Uterus (tissue), 3 donors: ENCODE measurements at regions not wholly inside any gene's neighbourhood (a gene's known extent, or its start where the extent isn't known, plus 50 kb on each side); places are given as distances from the start of the nearest gene placed in this dataset.
A peak's percentile ranks its signal among the peaks of the same experiment; 100 is the strongest.

Experiments used
- DNase-seq, 2 donors: peaks; one replicate each; pipeline ENCODE4 v3.0.0-alpha.2; 2019 to 2020
- H3K27ac ChIP-seq, 2 donors: fragments of 200-600 bp; sonication (generic); 1 replicate in 1 of 2; 2 replicates in 1 of 2; pipeline ENCODE4 v1.5.1; 2016 to 2018
- H3K27me3 ChIP-seq, 2 donors: fragments of 200-600 bp; sonication (generic); one replicate each; pipeline ENCODE4 v1.5.1; 2018 to 2019; ENCODE audit warnings: control low read depth in 1 of 2
- H3K36me3 ChIP-seq, 2 donors: fragments of 200-600 bp; sonication (generic); one replicate each; pipeline ENCODE4 v1.5.1; 2019; ENCODE audit warnings: control low read depth in 1 of 2
- H3K4me1 ChIP-seq, 2 donors: fragments of 200-600 bp; sonication (generic); one replicate each; pipeline ENCODE4 v1.5.1; 2018 to 2019; ENCODE audit warnings: control low read depth in 1 of 2
- H3K4me3 ChIP-seq, 2 donors: fragments of 200-600 bp; sonication (generic); 1 replicate in 1 of 2; 2 replicates in 1 of 2; pipeline ENCODE4 v1.5.1; 2018 to 2019; ENCODE audit warnings: mild to moderate bottlenecking in 1 of 2
- H3K9me3 ChIP-seq, 2 donors: fragments of 200-600 bp; sonication (generic); one replicate each; pipeline ENCODE4 v1.5.1; 2019; ENCODE audit warnings: control low read depth in 1 of 2
- POLR2A ChIP-seq, 2 donors: fragments of 450-650 bp; IDR thresholded peaks; one replicate each; pipeline ENCODE4 v1.6.1; 2016; ENCODE audit warnings: antibody characterized with exemption in 2 of 2, mild to moderate bottlenecking in 1 of 2, moderate library complexity in 1 of 2
- intact Hi-C: fragments of 100-400 bp; cut with DNase I; formaldehyde crosslinking; loops from one replicate; pipeline ENCODE4 v1.15.1; 2023; ENCODE audit warnings: low total_unique reads
- TF ChIP-seq, protein P1 (sequence below), 4 experiments: fragments of 200-600 bp in 2 of 4; fragments of 450-650 bp in 2 of 4; sonication (generic) in 2 of 4; IDR thresholded peaks; one replicate each; pipeline ENCODE4 v1.5.1; 2016 to 2019; ENCODE audit warnings: antibody characterized with exemption in 4 of 4, mild to moderate bottlenecking in 2 of 4, moderate library complexity in 1 of 4
- donor health status: DM: yes; HTN: yes; CAD: no.

- intact Hi-C loops: no loop called here
- peak overlapping the region in 1 of 2 donors; percentile 23 for H3K27ac ChIP-seq
- no peaks in the 10 kb centered on the region for H3K4me1 ChIP-seq
- H3K27me3 ChIP-seq: no peaks in the 10 kb centered on the region
- TF ChIP-seq, protein P1, sequence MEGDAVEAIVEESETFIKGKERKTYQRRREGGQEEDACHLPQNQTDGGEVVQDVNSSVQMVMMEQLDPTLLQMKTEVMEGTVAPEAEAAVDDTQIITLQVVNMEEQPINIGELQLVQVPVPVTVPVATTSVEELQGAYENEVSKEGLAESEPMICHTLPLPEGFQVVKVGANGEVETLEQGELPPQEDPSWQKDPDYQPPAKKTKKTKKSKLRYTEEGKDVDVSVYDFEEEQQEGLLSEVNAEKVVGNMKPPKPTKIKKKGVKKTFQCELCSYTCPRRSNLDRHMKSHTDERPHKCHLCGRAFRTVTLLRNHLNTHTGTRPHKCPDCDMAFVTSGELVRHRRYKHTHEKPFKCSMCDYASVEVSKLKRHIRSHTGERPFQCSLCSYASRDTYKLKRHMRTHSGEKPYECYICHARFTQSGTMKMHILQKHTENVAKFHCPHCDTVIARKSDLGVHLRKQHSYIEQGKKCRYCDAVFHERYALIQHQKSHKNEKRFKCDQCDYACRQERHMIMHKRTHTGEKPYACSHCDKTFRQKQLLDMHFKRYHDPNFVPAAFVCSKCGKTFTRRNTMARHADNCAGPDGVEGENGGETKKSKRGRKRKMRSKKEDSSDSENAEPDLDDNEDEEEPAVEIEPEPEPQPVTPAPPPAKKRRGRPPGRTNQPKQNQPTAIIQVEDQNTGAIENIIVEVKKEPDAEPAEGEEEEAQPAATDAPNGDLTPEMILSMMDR (IDR thresholded peaks at IDR 0.05): no peak
- no peak for TF ChIP-seq POLR2A (IDR thresholded peaks at IDR 0.05)
- H3K4me3 ChIP-seq: no peak overlapping the region
- DNase-seq: no peak
- H3K9me3 ChIP-seq: no peaks in the 10 kb centered on the region
- H3K36me3 ChIP-seq: no peaks in the 10 kb centered on the region
These were observed 212.0 kb downstream of the DEPDC1B start for GRCh38 chr5:60487885-60488442.

DNA sequence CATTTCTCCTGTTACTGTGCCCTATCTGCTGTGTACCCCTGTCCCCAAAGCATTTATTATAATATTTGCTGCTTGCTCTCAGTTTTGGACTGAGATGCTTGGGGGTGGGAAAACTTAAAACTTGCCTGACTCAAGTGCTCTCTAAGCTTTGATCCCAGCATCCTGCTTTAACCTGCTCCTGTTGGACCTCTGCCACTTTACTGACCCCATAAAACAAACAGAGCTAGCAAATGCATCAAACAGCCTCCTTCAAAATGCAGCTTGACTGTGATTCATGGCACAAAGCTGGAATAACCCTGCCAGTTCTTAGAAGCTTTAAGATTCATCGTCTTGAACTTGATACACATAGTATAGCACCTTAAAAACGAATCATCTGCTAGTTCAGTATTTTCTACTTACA, 212.5 kb downstream of the DEPDC1B start:
- TF ChIP-seq, protein P1 (IDR thresholded peaks at IDR 0.05): no peak
- TF ChIP-seq POLR2A (IDR thresholded peaks at IDR 0.05): no peak
- Histone ChIP-seq H3K27ac (peak overlapping the region in 1 of 2 donors; percentile 23), H3K27me3 (no peaks in the 10 kb centered on the region), H3K4me3 (no peak overlapping the region), H3K36me3 (no peaks in the 10 kb centered on the region), H3K4me1 (no peaks in the 10 kb centered on the region), H3K9me3 (no peaks in the 10 kb centered on the region)
- DNase-seq: no peak
- intact Hi-C loops: no loop called here

- intact Hi-C loops: no loop called here
- TF ChIP-seq, protein P1 (IDR thresholded peaks at IDR 0.05): no peak
- no peak for TF ChIP-seq POLR2A (IDR thresholded peaks at IDR 0.05)
- no peak for DNase-seq
- no peaks in the 10 kb centered on the region for H3K36me3 ChIP-seq
- no peak overlapping the region for H3K27ac ChIP-seq
- H3K9me3 ChIP-seq: no peaks in the 10 kb centered on the region
- no peaks in the 10 kb centered on the region for H3K27me3 ChIP-seq
- H3K4me3 ChIP-seq: no peak overlapping the region
- H3K4me1 ChIP-seq: no peaks in the 10 kb centered on the region
These were observed 214.6 kb downstream of the DEPDC1B start for GRCh38 chr5:60485361-60485760.

GRCh38 chr5:60483050-60483449, 216.9 kb downstream of the DEPDC1B start:
- intact Hi-C loops: no loop called here
- Histone ChIP-seq H3K4me3 (no peak overlapping the region), H3K4me1 (no peaks in the 10 kb centered on the region), H3K9me3 (no peaks in the 10 kb centered on the region), H3K27ac (no peak overlapping the region), H3K36me3 (no peaks in the 10 kb centered on the region), H3K27me3 (no peaks in the 10 kb centered on the region)
- TF ChIP-seq, protein P1 (IDR thresholded peaks at IDR 0.05): no peak
- no peak for TF ChIP-seq POLR2A (IDR thresholded peaks at IDR 0.05)
- DNase-seq: no peak

DNA sequence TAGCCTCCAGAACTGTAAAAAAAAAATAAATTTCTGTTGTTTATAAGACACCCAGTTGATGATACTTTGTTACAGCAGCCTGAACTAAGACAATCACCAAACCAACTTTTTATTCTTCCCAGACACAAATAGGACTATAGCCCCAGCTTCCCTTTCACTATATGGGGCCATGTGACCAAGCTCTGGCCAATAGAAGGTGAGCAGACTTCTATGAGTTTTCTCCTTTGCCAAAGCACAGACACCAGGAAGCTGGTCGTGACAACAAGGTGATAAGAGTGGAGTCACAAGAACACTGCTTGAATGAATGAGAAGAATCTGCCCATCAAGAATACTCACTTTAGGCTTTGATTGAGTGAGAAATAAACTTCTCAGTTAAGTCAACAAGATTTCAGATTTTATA, 217.7 kb downstream of the DEPDC1B start:
- H3K4me3 ChIP-seq: no peak overlapping the region
- TF ChIP-seq, protein P1 (IDR thresholded peaks at IDR 0.05): no peak
- no peak for TF ChIP-seq POLR2A (IDR thresholded peaks at IDR 0.05)
- H3K4me1 ChIP-seq: no peaks in the 10 kb centered on the region
- no peak for DNase-seq
- no peaks in the 10 kb centered on the region for H3K27me3 ChIP-seq
- H3K36me3 ChIP-seq: no peaks in the 10 kb centered on the region
- intact Hi-C loops: no loop called here
- H3K27ac ChIP-seq: no peak overlapping the region
- no peaks in the 10 kb centered on the region for H3K9me3 ChIP-seq
